ENCODE measurements at regions not wholly inside any gene's neighbourhood (a gene's known extent, or its start where the extent isn't known, plus 50 kb on each side); places are given as distances from the start of the nearest gene placed in this dataset.

DNA sequence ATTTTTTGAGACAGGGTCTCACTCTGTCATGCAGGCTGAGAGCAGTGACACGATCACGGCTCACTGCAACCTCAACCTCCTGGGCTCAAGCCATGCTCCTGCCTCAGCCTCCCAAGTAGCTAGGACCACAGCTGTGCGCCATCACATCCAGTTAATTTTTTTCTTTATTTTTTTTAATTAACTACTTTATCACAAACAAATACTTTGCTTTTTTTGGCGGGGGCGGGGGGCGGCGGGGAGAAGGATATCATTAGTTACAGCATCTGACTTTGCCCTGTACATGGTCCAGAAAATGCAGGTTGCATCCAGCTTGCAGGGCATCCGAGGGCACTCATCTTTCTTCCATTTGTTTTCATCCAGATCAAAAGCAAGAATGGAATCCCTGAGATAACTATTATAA lies 201.8 kb upstream of the IER5L start:
- TF ChIP-seq, protein P1, sequence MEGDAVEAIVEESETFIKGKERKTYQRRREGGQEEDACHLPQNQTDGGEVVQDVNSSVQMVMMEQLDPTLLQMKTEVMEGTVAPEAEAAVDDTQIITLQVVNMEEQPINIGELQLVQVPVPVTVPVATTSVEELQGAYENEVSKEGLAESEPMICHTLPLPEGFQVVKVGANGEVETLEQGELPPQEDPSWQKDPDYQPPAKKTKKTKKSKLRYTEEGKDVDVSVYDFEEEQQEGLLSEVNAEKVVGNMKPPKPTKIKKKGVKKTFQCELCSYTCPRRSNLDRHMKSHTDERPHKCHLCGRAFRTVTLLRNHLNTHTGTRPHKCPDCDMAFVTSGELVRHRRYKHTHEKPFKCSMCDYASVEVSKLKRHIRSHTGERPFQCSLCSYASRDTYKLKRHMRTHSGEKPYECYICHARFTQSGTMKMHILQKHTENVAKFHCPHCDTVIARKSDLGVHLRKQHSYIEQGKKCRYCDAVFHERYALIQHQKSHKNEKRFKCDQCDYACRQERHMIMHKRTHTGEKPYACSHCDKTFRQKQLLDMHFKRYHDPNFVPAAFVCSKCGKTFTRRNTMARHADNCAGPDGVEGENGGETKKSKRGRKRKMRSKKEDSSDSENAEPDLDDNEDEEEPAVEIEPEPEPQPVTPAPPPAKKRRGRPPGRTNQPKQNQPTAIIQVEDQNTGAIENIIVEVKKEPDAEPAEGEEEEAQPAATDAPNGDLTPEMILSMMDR (conservative IDR thresholded peaks at IDR 0.05), result no peak
- no peak for TF ChIP-seq EZH2 (IDR thresholded peaks at IDR 0.05; ENCODE audit: low read depth)
